GDM1 (cell line): ENCODE measurements at regions not wholly inside any gene's neighbourhood (a gene's known extent, or its start where the extent isn't known, plus 50 kb on each side); places are given as distances from the start of the nearest gene placed in this dataset.
"Not testable (repeated sequence)": the region's sequence is repeated elsewhere in the genome, so short reads cannot be mapped to it uniquely, and the experiment has no call there.

Experiments
- DNase-seq: peaks from one replicate; lab custom pipeline; 2025; lab: John Stamatoyannopoulos, UW

- DNase-seq: no peak
Observed at GRCh38 chr16:60271781-60272180, 1537.7 kb upstream of the GOT2 start.

GRCh38 chr16:60271025-60271771 lies 1537.1 kb upstream of the GOT2 start:
- DNase-seq: no peak

- no peak for DNase-seq
Observed at GRCh38 chr16:60261425-60261824, 1527.3 kb upstream of the GOT2 start.

- no peak for DNase-seq
Observed at GRCh38 chr16:60259956-60260355, 1525.8 kb upstream of the GOT2 start.

- no peak for DNase-seq
Observed at GRCh38 chr16:60246086-60246485, 1512.0 kb upstream of the GOT2 start.

- no peak for DNase-seq
Observed at GRCh38 chr16:60241671-60242070, 1507.6 kb upstream of the GOT2 start.

GRCh38 chr16:60230666-60231065 lies 1496.5 kb upstream of the GOT2 start:
- DNase-seq: no peak

GRCh38 chr16:60225541-60225940 lies 1491.4 kb upstream of the GOT2 start:
- no peak for DNase-seq

- DNase-seq: no peak
Observed at GRCh38 chr16:60217787-60218186, 1483.7 kb upstream of the GOT2 start.

- DNase-seq: no peak
Observed at GRCh38 chr16:60214311-60214710, 1480.2 kb upstream of the GOT2 start.

- DNase-seq: no peak
Observed at GRCh38 chr16:60206516-60206915, 1472.4 kb upstream of the GOT2 start.

GRCh38 chr16:60204181-60204580 lies 1470.1 kb upstream of the GOT2 start:
- DNase-seq: no peak

GRCh38 chr16:60203525-60204124 lies 1469.5 kb upstream of the GOT2 start:
- no peak for DNase-seq

GRCh38 chr16:60200729-60201128 lies 1466.6 kb upstream of the GOT2 start:
- DNase-seq: not testable (repeated sequence)

- DNase-seq: no peak
Observed at GRCh38 chr16:60200161-60200560, 1466.0 kb upstream of the GOT2 start.

GRCh38 chr16:60199150-60199549 lies 1465.0 kb upstream of the GOT2 start:
- no peak for DNase-seq

- DNase-seq: no peak
Observed at GRCh38 chr16:60181536-60181935, 1447.4 kb upstream of the GOT2 start.

- DNase-seq: no peak
Observed at GRCh38 chr16:60180609-60181008, 1446.5 kb upstream of the GOT2 start.

GRCh38 chr16:60170196-60170595 lies 1436.1 kb upstream of the GOT2 start:
- DNase-seq: no peak

- no peak for DNase-seq
Observed at GRCh38 chr16:60166111-60166510, 1432.0 kb upstream of the GOT2 start.

- no peak for DNase-seq
Observed at GRCh38 chr16:60151987-60152386, 1417.9 kb upstream of the GOT2 start.

- DNase-seq: no peak
Observed at GRCh38 chr16:60150907-60151306, 1416.8 kb upstream of the GOT2 start.

GRCh38 chr16:60143348-60143705 lies 1409.2 kb upstream of the GOT2 start:
- no peak for DNase-seq
